HG03196 (cell line): ENCODE measurements at regions not wholly inside any gene's neighbourhood (a gene's known extent, or its start where the extent isn't known, plus 50 kb on each side); places are given as distances from the start of the nearest gene placed in this dataset.

ENCODE experiments used
- ATAC-seq: cut with Tn5 transposase; IDR thresholded peaks from one replicate; pipeline ENCODE4 v1.9.1; 2021; ENCODE audit not compliant: unreplicated experiment

DNA sequence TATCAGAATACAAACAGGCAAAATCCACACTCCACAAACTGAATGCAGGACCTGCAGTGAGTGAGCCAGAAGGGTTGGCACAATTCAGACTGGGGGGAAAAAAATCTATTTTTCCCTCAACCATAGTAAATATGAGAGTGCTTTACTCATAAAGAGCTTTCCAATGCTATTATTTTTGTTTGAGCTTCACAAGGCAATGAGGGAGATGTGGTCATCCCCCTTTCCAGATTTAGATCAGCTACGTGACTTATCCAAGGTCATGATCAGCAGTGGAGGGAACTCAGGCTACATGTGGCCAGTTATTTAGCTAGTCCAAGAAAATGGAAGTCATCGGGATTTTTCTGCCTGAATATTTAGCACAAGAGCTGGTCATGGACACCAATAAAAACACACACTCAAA is 120.4 kb upstream of the KLF7 start:
- no peak for ATAC-seq

DNA sequence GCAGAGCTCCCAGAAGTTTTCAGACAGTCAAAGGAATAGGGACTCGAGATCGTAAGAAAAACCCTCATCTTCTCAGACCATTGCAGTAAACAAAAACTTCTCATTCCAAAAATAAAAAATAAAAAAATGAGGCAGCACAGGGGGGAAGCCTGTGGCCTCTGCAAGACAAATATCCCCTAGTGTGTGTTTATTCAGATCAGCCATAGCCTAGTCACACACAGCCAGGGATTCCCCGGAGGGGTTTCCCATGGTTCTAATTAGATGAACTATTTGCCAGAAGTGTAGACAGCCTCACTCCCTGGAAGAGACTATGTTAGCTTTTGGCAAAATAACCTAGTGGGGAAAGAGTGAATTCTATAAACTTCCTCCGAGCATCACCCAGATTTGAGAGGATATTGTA is 122.9 kb upstream of the KLF7 start:
- peak; percentile 36 for ATAC-seq

DNA sequence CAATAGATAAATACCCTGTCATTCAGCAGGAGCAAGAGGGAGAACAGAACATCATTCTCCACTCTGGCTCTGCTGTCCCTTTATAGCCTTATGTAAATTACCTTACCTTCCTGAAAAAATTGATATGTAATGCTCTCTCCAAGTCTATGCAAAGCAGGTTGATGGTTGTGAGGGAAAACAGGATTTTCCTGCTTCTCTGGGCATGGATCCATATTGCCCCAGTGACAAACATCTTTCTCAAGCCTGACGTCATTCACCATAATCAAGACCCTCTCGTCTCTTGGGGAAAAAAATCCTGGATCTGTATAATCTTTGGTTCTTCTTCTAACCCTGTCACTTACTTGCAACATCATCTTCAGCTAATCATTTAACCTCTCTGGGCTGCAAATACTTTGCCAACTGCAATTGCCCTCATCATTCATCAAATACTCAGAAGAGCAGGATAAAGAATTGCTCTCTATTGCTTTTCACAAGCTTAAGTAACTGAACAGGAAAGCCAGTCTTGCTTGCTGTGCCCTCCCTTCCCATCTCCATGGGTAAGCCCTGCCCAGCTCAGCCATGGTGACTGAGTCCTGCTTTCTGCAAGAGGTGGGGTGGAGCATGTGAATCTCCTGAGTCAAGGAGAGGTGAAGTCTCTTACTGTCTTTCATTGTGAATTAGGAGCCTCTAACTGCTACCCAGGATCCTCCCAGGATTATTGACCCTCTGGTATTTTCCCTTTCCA is 123.7 kb upstream of the KLF7 start:
- no peak for ATAC-seq

DNA sequence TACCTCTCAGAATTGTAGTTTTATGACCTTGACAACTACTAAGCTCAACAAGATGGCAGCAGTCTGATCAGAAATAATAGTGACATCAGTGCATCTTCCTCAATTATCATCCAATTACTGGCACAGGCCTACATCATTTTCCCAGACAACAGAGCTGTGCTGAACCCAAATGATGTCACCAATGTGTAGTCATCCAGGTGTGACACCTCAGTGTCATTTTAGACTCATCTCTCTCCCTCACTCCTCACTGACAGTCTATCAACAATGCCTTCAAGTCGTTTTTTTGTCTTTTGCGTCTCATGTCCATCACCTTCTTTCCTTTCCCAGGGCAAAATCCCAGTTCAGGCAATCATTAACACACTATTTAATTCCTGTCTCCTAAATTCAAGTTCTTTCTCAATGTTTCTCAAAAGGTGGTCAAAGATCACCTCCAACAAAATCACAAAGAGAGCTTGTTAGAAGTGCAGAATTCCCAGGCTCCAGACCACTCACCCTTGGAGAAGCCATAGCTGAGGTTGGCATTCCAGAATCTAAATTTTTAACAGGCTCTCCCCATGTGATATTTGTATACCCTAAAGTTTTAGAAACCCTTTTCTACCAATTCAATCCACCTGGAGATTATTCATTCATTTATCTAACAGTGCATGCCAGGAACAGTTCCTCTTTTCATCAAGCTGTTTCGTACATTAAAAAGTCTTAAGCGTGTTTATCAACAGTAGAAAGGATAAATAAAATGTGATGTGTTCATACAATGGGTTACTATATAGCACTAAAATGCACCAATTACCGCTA is 125.3 kb upstream of the KLF7 start:
- no peak for ATAC-seq

DNA sequence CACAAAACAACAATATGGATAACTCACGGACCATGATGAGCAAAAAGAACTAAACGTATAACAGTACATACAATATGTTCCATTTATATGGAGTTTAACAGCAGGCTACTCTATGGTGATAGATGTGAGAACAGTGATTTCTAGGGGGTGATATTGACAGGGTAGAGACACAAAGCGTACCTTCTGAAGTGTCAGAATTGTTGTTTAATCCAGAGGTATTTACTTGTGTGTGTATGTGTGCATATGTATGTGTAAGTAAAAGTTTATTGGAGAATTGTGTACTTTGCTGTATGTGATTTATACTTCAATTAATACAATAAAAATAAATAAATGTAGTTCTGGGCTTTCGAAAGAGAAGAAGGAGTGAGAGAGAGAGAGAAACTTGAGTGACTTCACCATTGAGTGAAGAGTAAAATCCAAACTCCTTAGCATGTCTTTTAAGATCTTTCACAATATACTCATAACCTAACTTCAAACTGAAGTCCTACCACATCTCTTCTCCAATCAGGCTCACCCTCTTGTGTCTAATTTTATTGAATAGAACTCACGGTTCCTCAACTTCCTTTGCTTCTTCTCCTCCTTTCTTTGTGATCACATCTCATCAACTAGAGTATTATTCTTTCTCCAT is 126.0 kb upstream of the KLF7 start:
- ATAC-seq: no peak

DNA sequence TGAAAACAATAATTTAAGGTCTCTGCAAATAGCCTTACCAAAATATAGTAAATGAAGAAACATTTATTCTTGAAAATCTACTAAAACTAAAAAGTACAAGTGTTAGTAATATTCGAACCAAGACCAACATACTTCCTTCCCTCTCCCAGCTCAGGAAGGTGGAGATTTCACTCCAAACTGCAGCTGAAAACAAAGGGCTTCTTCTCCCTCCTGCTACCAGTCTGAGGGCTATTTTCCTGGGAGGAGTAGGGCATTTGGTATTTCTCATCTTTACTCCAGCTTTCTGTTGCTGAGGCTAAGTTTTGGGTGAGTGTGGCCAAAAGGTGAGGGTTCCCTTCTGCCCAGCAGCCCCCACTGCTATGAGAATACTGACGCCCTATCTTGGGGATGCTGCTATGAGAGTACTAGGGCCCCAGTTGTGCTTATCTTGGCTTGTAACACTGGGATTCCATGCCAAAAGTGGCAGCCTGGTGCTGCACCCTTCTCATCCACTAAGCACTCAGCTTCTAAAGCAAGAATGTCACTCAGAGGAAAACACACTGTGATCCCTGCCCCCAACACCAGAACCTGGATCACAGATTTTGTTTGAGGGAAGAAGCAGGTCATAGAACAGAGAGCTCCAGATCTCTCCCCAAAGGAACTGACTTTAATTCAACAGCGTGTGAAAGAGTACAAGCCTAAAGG is 130.7 kb upstream of the KLF7 start:
- no peak for ATAC-seq

DNA sequence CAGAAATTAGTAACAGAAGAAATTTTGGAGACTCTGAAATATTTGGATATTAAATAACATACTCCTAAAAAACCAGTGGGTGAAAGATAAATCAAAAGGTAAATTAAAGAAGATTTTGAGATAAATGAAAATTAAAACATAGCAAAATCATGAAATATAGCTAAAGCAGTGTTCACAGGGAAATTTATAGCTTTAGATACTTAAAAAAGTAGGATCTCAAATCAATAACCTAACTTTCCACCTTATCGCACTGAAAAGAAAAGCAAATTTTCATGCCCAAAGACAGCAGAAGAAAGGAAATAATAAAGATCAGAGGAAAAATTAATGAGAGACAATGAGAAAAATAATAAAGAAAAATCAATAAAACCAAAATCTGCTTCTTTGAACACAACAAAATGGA is 135.1 kb upstream of the KLF7 start:
- no peak for ATAC-seq

DNA sequence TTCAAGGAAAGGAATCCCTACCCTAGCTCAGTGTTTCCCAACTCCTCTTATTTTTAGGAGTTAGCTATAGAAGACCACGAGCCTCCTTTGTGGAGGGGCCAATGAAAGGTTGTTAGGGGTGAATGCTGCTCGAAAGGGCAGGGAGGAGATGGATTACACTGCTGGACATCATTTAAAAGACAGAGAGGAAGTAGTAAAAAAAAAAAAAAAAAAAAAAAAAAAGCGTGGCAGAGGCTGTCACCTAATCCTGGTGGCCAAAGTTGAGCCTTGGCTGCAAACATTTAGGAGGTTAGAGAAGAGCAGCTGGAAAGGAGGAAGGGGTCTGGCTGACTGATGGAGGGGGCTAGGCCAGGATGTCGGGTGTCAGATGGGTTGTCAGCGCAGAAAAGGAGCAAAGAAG is 139.0 kb upstream of the KLF7 start:
- no peak for ATAC-seq

DNA sequence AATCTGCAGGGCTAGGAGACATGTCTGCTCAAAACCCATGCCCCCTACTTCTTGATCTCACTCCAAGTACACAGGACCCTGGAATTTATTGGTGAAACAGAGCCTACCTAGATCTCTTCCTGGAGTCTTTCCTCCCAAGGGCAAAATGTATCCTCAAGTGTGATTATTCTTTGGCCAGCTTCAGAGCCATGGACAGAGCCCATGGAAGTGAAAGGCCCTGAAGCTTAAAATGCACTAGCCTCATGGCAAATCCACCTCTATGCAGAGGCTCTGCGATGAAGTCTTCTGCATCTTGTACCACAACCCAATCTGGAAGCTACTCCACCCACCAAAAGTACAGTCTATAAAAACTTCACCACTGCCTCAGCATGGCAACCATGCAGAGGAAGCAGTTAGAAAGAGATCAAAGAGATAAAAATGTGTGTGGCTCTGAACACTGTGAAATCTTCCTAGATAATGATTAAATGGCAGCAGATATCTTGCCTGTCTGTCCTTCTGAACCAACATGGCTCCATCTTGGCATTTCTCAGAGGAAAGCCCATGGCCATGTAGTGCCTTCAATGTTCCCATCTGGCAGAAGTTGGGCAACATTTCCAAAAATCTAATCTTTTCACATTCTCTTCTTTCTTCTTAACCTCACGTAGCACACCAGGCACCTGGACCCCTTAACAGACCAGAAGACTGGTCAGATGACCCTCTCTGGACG is 142.9 kb upstream of the KLF7 start:
- ATAC-seq: no peak

DNA sequence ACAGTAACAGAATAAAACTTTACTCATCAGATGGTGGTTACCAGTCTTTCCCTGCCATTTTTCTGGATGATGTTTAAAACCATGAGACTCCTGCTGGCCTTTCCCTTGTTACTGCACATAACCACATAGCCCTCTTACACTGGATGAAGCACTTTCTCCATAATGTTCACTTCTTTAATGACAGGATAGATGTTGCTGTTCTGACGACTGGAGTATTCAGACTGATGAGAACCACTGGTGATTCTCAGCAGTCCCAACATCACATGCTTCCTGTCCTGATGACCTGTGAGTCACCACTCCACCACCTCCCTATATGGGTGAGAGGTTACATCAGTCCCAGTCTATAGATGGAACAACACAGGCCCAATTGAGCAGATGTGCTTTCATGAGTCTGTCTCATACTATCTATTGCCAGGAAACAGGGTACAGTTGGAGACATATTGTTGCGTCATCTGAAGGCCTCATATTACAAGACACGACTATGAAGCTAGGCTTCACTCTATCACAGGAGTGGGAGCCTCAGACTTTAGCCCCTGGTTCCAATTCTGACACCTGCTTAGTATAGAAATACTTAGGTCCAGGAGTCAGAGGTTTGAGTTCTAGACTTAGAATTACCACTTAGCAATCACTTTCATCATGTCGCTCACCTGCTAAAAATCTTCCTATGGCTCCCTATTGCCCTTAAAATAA is 145.7 kb upstream of the KLF7 start:
- peak; percentile 86 for ATAC-seq

DNA sequence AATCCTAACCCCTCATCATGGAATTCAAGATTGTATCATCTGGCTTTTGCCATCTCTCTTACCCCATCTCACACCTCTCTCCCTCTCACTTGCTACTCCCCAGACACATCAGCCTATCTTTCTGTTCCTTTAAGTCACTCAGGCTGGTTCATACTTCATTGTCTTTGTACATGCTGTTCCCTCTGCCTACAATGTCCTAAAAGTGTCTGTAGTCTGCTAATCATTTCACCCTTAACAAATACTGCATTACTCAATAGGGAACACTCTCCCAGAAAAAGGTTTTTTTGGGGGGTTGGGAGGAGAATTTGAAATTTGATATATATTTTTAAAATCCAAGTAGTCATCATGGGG is 146.2 kb upstream of the KLF7 start:
- no peak for ATAC-seq

DNA sequence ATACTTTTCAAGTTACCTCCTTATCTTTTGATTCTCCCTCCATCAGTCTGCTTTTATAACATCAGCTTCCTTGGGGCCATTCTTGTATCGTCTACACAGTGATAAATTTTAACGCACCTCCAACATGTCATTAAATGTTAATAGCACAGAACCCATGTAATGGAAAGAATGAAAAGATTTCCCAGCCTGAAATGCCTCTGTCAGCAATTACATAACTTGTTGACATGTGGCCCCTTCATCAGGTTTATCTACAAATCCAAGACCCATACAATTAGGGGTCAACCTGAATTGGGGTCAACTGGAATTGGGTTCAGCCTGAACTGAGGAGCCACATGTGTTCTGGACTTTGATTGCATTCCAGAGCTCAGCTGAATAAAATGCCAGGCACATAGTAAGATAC is 148.2 kb upstream of the KLF7 start:
- ATAC-seq: no peak

DNA sequence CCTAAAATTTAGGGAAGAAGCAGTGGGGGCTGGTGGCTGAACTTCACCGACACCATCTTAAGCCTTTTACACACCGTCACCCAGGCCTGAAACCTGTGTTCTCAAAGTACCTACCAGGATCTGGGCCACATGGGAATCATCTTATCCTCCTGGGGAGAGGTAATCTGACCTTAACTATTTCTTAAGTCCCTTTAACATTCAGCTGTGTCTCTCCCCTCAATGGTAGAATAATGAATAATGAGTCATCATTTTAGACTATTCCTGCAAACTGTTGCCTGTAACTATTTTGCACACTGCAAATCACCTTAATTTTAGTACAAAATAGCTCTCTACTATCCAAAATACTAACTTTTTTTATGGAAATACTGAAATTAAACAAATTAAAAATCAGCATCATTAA is 149.4 kb upstream of the KLF7 start:
- ATAC-seq: no peak

DNA sequence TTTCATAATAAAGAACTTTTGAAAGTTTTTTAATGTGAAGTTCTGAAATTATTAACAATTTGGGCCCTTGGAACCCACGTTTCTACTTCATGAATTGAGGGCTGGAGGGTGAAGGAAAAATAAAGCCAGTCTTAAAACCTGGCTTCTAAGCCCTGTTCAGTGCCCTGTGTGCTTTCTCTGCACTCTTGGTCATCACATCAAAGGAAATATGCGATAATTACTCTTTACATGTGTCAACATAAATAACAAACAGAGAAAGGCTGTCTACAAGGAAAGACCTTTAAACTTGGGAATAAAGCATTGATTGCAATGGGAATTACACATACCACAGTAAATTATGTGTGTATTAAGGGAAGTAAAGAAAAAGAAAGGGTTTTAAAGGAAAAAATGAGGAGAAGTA is 150.7 kb upstream of the KLF7 start:
- ATAC-seq: no peak

DNA sequence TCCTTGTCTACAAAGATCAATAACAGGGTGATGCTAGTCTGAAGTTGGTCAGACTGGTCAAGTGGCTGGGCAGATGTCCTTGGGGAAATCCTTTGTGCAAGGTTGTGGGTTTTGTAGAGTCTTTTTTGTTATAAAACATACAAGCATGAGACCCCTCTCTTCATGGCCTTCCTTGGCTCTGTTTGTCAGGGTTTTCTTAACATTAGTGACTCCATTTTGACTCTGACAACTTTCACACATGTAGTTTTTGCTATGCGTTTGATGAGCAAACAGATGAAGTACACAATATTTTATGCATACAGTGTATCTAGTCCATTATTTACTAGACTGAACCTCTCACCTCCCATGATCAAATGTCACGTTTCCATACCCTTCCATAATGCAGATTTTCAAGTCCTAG is 151.2 kb upstream of the KLF7 start:
- no peak for ATAC-seq

DNA sequence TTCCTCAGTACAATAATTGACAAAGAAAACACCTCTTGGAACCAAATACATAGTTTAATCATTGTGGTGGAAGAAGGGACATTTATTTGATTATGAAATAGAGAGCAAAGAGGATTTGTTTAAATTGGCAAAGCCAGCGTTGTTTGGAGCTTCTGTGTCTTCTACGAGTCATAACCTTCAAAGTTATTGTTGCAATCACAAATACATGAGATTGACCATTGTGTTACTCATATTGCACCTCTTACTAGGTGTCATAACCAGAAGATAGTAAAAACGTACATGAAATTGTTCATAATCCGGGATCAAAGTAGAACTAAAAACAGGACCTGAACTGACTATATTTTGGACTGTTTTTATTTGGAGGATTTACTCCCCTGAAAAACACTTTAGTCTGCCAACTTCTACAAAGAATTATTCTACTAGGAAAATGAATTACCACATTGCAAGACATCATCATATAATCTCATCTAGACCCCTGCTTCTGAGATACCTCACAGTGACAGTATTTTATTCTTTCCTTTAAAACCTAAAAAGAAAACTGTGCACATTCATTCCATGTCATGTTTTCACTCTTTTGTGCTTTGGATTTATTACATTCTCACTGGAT is 151.7 kb upstream of the KLF7 start:
- ATAC-seq: no peak

DNA sequence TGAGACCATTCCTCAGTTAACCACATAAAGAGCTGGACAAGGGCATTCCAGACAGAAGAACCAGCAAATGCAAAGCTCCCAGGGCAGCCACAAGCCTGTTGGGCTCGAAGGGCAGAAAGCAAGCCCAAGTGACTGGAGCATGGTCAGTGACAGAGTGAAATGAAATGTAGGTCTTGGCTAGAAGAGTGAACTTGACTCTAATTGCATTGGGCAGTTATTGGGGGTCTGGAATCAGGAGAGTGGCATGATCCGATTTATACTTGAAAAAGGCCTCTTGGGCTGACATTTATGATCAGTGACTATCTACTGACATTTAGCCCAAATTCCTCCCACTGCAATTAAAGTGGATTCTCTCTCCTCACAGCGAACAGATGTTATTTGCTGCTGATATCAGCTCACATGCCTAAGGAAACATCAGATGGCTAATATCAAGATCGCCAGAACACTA is 152.5 kb upstream of the KLF7 start:
- no peak for ATAC-seq

DNA sequence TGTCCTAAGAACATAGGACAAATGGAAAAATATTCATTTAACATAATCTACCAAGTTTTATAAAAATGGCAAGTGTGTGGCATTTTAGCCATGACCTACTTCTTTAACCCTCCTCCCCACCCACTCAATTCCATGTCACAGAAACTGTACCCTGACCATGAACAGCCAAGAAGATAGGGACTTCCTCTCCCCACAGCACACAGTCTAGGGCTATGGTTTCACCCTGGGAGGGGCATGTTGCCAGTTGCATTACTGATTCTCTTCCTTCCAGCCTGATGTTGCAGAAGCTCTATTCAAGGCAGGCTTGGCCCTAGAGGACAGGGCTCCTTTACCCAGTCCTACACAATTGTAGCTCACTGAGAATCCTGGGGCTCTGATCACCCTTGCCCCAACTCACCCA is 153.6 kb upstream of the KLF7 start:
- ATAC-seq: no peak

DNA sequence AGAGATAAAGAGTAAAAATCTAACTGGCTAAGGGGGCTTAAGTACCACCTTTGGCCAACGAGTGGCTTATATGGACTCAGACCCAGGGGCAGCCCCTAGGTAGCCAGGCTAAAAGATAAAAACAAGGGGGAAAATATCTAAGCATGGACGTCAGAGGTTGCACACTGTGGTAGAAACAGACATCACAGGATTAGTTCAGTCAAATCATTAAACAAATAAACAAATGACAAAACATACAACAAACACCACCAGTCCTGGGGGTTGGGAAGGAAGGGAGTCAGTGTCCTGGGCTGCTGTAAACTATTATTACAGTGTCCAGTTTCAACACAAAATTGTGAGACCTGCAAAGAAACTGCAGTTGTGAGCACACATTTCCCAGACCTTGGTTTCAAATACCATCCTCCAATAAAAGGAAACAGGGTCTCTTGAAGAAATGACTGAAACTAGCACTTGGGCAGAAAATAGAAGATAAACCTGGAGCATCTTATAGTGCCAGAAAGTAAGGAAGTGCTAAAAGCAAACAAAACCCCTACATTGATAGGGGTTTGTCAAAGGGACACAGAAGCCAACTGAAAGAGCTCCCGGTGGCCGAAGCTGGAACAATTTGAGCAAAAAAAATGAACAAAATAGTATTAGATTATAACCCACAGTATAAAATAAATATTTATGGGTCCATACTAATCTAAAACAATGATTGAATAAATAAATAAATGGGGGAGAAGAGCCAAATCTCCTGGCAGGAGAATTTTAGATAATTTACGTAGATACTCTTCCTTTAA is 154.8 kb upstream of the KLF7 start:
- no peak for ATAC-seq
